A204.1 (cell line): ENCODE measurements at regions not wholly inside any gene's neighbourhood (a gene's known extent, or its start where the extent isn't known, plus 50 kb on each side); places are given as distances from the start of the nearest gene placed in this dataset.
"Not testable (repeated sequence)": the region's sequence is repeated elsewhere in the genome, so short reads cannot be mapped to it uniquely, and the experiment has no call there.

Source experiments
- FAIRE-seq: peaks from 2 replicates; lab custom pipeline; 2012; peaks lifted over from hg19 to GRCh38; lab: Jason Lieb, UNC

- FAIRE-seq, result no peak
These were observed 444.4 kb upstream of the HNRNPA3 start for GRCh38 chr2:176768185-176768584.

- FAIRE-seq, result no peak
These were observed 443.6 kb upstream of the HNRNPA3 start for GRCh38 chr2:176769021-176769420.

- no peak for FAIRE-seq
These were observed 442.9 kb upstream of the HNRNPA3 start for GRCh38 chr2:176769499-176770370.

- FAIRE-seq, result no peak
These were observed 439.8 kb upstream of the HNRNPA3 start for GRCh38 chr2:176772816-176773215.

- FAIRE-seq, result no peak
These were observed 437.7 kb upstream of the HNRNPA3 start for GRCh38 chr2:176774766-176775451.

GRCh38 chr2:176777262-176777661 lies 435.3 kb upstream of the HNRNPA3 start:
- FAIRE-seq, result no peak

GRCh38 chr2:176779917-176780316 lies 432.7 kb upstream of the HNRNPA3 start:
- FAIRE-seq, result no peak

- no peak for FAIRE-seq
These were observed 432.2 kb upstream of the HNRNPA3 start for GRCh38 chr2:176780348-176780747.

GRCh38 chr2:176781570-176782217 lies 430.9 kb upstream of the HNRNPA3 start:
- FAIRE-seq, result no peak

GRCh38 chr2:176784633-176785200 lies 427.9 kb upstream of the HNRNPA3 start:
- no peak for FAIRE-seq

- FAIRE-seq, result no peak
These were observed 422.8 kb upstream of the HNRNPA3 start for GRCh38 chr2:176789751-176790150.

GRCh38 chr2:176790468-176790867 lies 422.1 kb upstream of the HNRNPA3 start:
- no peak for FAIRE-seq

- no peak for FAIRE-seq
These were observed 418.8 kb upstream of the HNRNPA3 start for GRCh38 chr2:176793792-176794191.

GRCh38 chr2:176794392-176794791 lies 418.2 kb upstream of the HNRNPA3 start:
- FAIRE-seq, result no peak

- FAIRE-seq, result no peak
These were observed 416.8 kb upstream of the HNRNPA3 start for GRCh38 chr2:176795823-176796222.

- not testable (repeated sequence) for FAIRE-seq
These were observed 415.9 kb upstream of the HNRNPA3 start for GRCh38 chr2:176796677-176797076.

GRCh38 chr2:176804392-176804791 lies 408.2 kb upstream of the HNRNPA3 start:
- FAIRE-seq, result no peak

- FAIRE-seq, result no peak
These were observed 407.2 kb upstream of the HNRNPA3 start for GRCh38 chr2:176805345-176805744.

- FAIRE-seq, result no peak
These were observed 400.3 kb upstream of the HNRNPA3 start for GRCh38 chr2:176812246-176812775.

- no peak for FAIRE-seq
These were observed 399.4 kb upstream of the HNRNPA3 start for GRCh38 chr2:176813156-176813555.

GRCh38 chr2:176813621-176814049 lies 399.0 kb upstream of the HNRNPA3 start:
- no peak for FAIRE-seq

- no peak for FAIRE-seq
These were observed 398.3 kb upstream of the HNRNPA3 start for GRCh38 chr2:176814274-176814673.
